ENCODE measurements at regions not wholly inside any gene's neighbourhood (a gene's known extent, or its start where the extent isn't known, plus 50 kb on each side); places are given as distances from the start of the nearest gene placed in this dataset.

DNA sequence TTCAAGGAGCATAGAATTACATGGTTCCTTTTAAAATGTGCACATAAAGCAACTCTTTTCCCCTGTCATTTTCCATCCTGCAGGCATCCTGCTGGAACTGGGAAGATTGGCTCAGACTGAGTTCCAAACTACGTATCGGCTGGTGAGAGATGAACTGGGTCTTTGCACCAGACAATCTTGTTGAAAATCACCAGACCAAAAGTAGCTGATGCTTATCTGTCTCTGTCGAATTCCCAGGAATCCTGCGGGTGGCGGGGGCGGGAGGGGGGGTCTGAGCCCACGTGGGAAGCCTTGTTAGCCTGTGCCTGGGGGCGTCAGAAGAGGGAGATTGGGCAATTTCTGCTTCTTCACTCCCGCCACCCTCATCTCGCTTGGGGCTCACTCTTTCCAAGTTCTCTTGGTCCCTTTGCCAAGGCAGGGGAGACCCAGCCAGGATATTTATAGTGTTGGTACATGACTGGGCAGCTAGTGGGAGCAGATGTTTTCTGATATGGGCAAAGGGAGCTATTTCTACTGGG lies 90.1 kb upstream of the SLC25A33 start:
- Histone ChIP-seq H3K9ac (ENCODE audit: low read length) (peak overlapping the region; percentile 62), H3K4me1 (ENCODE audit: insufficient read depth, low read length) (peaks cover 24% of the 10 kb centered on the region), H3K4me2 (ENCODE audit: low read length) (peak overlapping the region; percentile 72), H3K27ac (ENCODE audit: low read depth, low read length) (peak overlapping the region; percentile 71), H3K27me3 (ENCODE audit: insufficient read depth, low read length) (no peaks in the 10 kb centered on the region), H4K20me1 (ENCODE audit: insufficient read depth, low read length) (no peaks in the 10 kb centered on the region), H3K79me2 (ENCODE audit: insufficient read depth, low read length) (no peaks in the 10 kb centered on the region), H3K36me3 (ENCODE audit: insufficient read depth, low read length) (no peaks in the 10 kb centered on the region), H2AFZ (ENCODE audit: low read depth, low read length) (no peak overlapping the region), H3K9me3 (ENCODE audit: insufficient read depth, low read depth, low read length) (no peaks in the 10 kb centered on the region), H3K4me3 (ENCODE audit: insufficient read depth, low read depth, low read length) (no peak overlapping the region)
- TF ChIP-seq EZH2 (IDR thresholded peaks at IDR 0.05; ENCODE audit: insufficient read depth, low read length): no peak
- TF ChIP-seq, protein P1, sequence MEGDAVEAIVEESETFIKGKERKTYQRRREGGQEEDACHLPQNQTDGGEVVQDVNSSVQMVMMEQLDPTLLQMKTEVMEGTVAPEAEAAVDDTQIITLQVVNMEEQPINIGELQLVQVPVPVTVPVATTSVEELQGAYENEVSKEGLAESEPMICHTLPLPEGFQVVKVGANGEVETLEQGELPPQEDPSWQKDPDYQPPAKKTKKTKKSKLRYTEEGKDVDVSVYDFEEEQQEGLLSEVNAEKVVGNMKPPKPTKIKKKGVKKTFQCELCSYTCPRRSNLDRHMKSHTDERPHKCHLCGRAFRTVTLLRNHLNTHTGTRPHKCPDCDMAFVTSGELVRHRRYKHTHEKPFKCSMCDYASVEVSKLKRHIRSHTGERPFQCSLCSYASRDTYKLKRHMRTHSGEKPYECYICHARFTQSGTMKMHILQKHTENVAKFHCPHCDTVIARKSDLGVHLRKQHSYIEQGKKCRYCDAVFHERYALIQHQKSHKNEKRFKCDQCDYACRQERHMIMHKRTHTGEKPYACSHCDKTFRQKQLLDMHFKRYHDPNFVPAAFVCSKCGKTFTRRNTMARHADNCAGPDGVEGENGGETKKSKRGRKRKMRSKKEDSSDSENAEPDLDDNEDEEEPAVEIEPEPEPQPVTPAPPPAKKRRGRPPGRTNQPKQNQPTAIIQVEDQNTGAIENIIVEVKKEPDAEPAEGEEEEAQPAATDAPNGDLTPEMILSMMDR (IDR thresholded peaks at IDR 0.05; ENCODE audit: insufficient read depth, low read depth, low read length): no peak
- peak overlapping the region; percentile 93 for H3K27ac Mint-ChIP-seq (ENCODE audit: unreplicated experiment)
- H3K4me1 Mint-ChIP-seq (ENCODE audit: low read depth, unreplicated experiment): peaks cover 37% of the 10 kb centered on the region
- H3K4me3 Mint-ChIP-seq (ENCODE audit: unreplicated experiment): no peak overlapping the region
- H3K36me3 Mint-ChIP-seq (ENCODE audit: low read depth, unreplicated experiment): peaks cover 2% of the 10 kb centered on the region
- no peaks in the 10 kb centered on the region for H3K9me3 Mint-ChIP-seq (ENCODE audit: unreplicated experiment)
- DNase-seq (ENCODE audit: low read depth): peak; percentile 83
- no peak for FAIRE-seq
- peaks cover 1% of the 10 kb centered on the region for H3K27me3 Mint-ChIP-seq (ENCODE audit: low read depth, unreplicated experiment)

DNA sequence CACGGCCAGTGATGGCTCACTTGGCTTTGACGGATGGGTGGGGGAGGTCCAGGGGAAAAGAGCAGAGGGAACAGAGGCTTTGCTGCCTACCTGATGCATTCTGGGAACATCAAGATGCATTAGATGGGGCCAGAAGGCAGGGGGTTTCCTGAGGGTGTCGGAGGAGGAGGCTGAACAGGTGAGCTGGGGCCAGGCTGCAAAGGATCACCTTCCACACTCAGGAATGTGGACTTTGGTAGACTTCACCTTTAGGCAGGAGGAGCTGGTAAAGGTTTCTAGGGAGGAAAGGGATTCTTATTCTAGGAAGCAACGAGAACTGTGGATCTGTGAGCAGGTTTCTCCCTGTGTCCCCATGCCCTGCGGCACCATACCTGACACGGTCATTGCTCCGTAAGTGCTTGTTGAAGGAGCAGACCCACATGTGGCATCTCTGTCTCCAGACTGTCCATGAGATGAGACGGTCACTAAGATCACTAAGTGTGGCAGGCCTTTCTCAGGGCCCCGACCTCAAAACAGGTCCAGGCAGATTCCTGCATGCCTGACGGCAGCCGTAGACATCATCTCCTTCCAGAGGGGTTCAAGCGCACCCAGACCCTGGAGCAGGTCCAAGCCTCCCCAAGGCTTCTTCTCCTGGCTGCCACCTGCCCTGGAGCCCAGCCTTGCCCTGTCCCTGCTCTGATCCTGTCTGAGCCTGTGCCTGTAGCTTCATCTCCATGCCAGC lies 89.1 kb upstream of the SLC25A33 start:
- Histone ChIP-seq H3K27ac (ENCODE audit: low read depth, low read length) (no peak overlapping the region), H3K4me2 (ENCODE audit: low read length) (no peak overlapping the region), H3K9ac (ENCODE audit: low read length) (no peak overlapping the region), H3K4me1 (ENCODE audit: insufficient read depth, low read length) (peaks cover 18% of the 10 kb centered on the region), H4K20me1 (ENCODE audit: insufficient read depth, low read length) (no peaks in the 10 kb centered on the region), H3K36me3 (ENCODE audit: insufficient read depth, low read length) (no peaks in the 10 kb centered on the region), H3K27me3 (ENCODE audit: insufficient read depth, low read length) (no peaks in the 10 kb centered on the region), H3K79me2 (ENCODE audit: insufficient read depth, low read length) (no peaks in the 10 kb centered on the region), H3K9me3 (ENCODE audit: insufficient read depth, low read depth, low read length) (no peaks in the 10 kb centered on the region), H3K4me3 (ENCODE audit: insufficient read depth, low read depth, low read length) (no peak overlapping the region), H2AFZ (ENCODE audit: low read depth, low read length) (no peak overlapping the region)
- DNase-seq (ENCODE audit: low read depth): no peak
- no peaks in the 10 kb centered on the region for H3K9me3 Mint-ChIP-seq (ENCODE audit: unreplicated experiment)
- peaks cover 1% of the 10 kb centered on the region for H3K27me3 Mint-ChIP-seq (ENCODE audit: low read depth, unreplicated experiment)
- H3K4me1 Mint-ChIP-seq (ENCODE audit: low read depth, unreplicated experiment): peaks cover 28% of the 10 kb centered on the region
- peaks cover 2% of the 10 kb centered on the region for H3K36me3 Mint-ChIP-seq (ENCODE audit: low read depth, unreplicated experiment)
- no peak for FAIRE-seq
- no peak for TF ChIP-seq EZH2 (IDR thresholded peaks at IDR 0.05; ENCODE audit: insufficient read depth, low read length)
- TF ChIP-seq, protein P1 (IDR thresholded peaks at IDR 0.05; ENCODE audit: insufficient read depth, low read depth, low read length): no peak
- H3K27ac Mint-ChIP-seq (ENCODE audit: unreplicated experiment): no peak overlapping the region
- no peak overlapping the region for H3K4me3 Mint-ChIP-seq (ENCODE audit: unreplicated experiment)

DNA sequence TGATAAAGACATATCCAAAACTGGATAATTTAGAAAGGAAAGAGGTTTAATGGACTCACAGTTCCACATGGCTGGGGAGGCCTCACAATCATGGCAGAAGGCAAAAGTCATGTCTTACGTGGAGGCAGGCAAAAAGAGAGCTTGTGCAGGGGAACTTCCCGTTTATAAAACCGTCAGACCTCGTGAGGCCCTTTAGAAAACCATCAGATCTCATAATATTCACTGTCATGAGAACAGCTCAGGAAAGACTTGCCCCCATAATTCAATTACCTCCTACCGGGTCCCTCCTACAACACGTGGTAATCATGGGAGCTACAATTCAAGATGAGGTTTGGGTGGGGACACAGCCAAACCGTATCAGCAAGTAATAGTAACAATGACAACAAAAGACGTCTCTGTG lies 88.2 kb upstream of the SLC25A33 start:
- Histone ChIP-seq H3K79me2 (ENCODE audit: insufficient read depth, low read length) (no peaks in the 10 kb centered on the region), H3K4me1 (ENCODE audit: insufficient read depth, low read length) (peaks cover 18% of the 10 kb centered on the region), H3K9ac (ENCODE audit: low read length) (no peak overlapping the region), H3K4me2 (ENCODE audit: low read length) (no peak overlapping the region), H3K4me3 (ENCODE audit: insufficient read depth, low read depth, low read length) (no peak overlapping the region), H4K20me1 (ENCODE audit: insufficient read depth, low read length) (no peaks in the 10 kb centered on the region), H3K9me3 (ENCODE audit: insufficient read depth, low read depth, low read length) (no peaks in the 10 kb centered on the region), H3K27me3 (ENCODE audit: insufficient read depth, low read length) (no peaks in the 10 kb centered on the region), H3K27ac (ENCODE audit: low read depth, low read length) (no peak overlapping the region), H2AFZ (ENCODE audit: low read depth, low read length) (no peak overlapping the region), H3K36me3 (ENCODE audit: insufficient read depth, low read length) (no peaks in the 10 kb centered on the region)
- FAIRE-seq: no peak
- no peak for TF ChIP-seq EZH2 (IDR thresholded peaks at IDR 0.05; ENCODE audit: insufficient read depth, low read length)
- TF ChIP-seq, protein P1 (IDR thresholded peaks at IDR 0.05; ENCODE audit: insufficient read depth, low read depth, low read length): no peak
- Mint-ChIP-seq H3K27ac (ENCODE audit: unreplicated experiment) (peak overlapping the region; percentile 59), H3K36me3 (ENCODE audit: low read depth, unreplicated experiment) (peaks cover 2% of the 10 kb centered on the region), H3K4me1 (ENCODE audit: low read depth, unreplicated experiment) (peaks cover 28% of the 10 kb centered on the region), H3K4me3 (ENCODE audit: unreplicated experiment) (no peak overlapping the region), H3K9me3 (ENCODE audit: unreplicated experiment) (no peaks in the 10 kb centered on the region), H3K27me3 (ENCODE audit: low read depth, unreplicated experiment) (peaks cover 1% of the 10 kb centered on the region)
- DNase-seq (ENCODE audit: low read depth): no peak

Data from astrocyte (in vitro differentiated cells and primary cell).